B cell (primary cell): ENCODE measurements at regions not wholly inside any gene's neighbourhood (a gene's known extent, or its start where the extent isn't known, plus 50 kb on each side); places are given as distances from the start of the nearest gene placed in this dataset.

Experiments
- ATAC-seq: fragments of 200-7000 bp; cut with Tn5 transposase; one replicate; pipeline ENCODE4 v1.10.0; 2021; ENCODE audit warnings: low read depth, mild to moderate bottlenecking, moderate number of reproducible peaks, moderate library complexity
- CTCF ChIA-PET: fragments of 350-600 bp; sonication (Branson Sonifier 250); formaldehyde crosslinking; loops from one replicate; lab custom pipeline; 2021; ENCODE audit warnings: antibody characterized with exemption, inconsistent platforms; lab: Charles Lee
- POLR2A ChIA-PET: fragments of 350-600 bp; sonication (Branson Sonifier 250); formaldehyde crosslinking; loops from one replicate; lab custom pipeline; 2021; ENCODE audit warnings: antibody characterized with exemption; lab: Charles Lee
- DNase-seq: peaks from one replicate; pipeline ENCODE4 v3.0.0; 2013
- H2AFZ ChIP-seq: 2 replicates; pipeline ENCODE4 v1.6.1; 2012; ENCODE audit warnings: mild to moderate bottlenecking, low read depth, low read length; ENCODE audit not compliant: insufficient read depth, poor library complexity, severe bottlenecking
- H3K27ac ChIP-seq, 2 donors: 1 replicate in 1 of 2; 2 replicates in 1 of 2; pipeline ENCODE4 v1.5.1; 2012 to 2013; ENCODE audit warnings: low read length in 2 of 2, mild to moderate bottlenecking in 2 of 2, moderate library complexity in 1 of 2
- H3K27me3 ChIP-seq, 4 experiments: fragments of 200-600 bp in 1 of 4; sonication (generic) in 1 of 4; replicated peaks in 1 of 4; 1 replicate in 2 of 4; 2 replicates in 2 of 4; pipeline versions ENCODE4 v1.6.1 to v1.7.0; 2013 to 2016; ENCODE audit warnings: low read length in 3 of 4, mild to moderate bottlenecking in 2 of 4, mixed read lengths in 1 of 4, moderate library complexity in 1 of 4; ENCODE audit not compliant: insufficient read depth in 4 of 4, control insufficient read depth in 3 of 4; ENCODE audit errors: control extremely low read depth in 1 of 4
- H3K36me3 ChIP-seq, 2 experiments: replicated peaks in 1 of 2; 1 replicate in 1 of 2; 2 replicates in 1 of 2; pipeline versions ENCODE4 v1.6.1 to v1.7.1; 2013; ENCODE audit warnings: low read length in 1 of 2; ENCODE audit not compliant: insufficient read depth in 2 of 2, control insufficient read depth in 1 of 2; ENCODE audit errors: control extremely low read depth in 1 of 2, extremely low read depth in 1 of 2
- H3K4me1 ChIP-seq, 2 donors: fragments of 200-600 bp in 1 of 2; sonication (generic) in 1 of 2; 1 replicate in 1 of 2; 2 replicates in 1 of 2; pipeline versions ENCODE4 v1.5.1 to v1.6.1; 2013 to 2017; ENCODE audit warnings: low read length in 2 of 2; ENCODE audit not compliant: control insufficient read depth in 2 of 2, insufficient read depth in 2 of 2
- H3K4me2 ChIP-seq: replicated peaks from 2 replicates; pipeline ENCODE3; 2012; ENCODE audit warnings: mild to moderate bottlenecking, low read depth, low read length; ENCODE audit not compliant: poor library complexity, severe bottlenecking
- H3K4me3 ChIP-seq, 5 experiments: fragments of 200-600 bp in 1 of 5; sonication (generic) in 1 of 5; 1 replicate in 3 of 5; 2 replicates in 2 of 5; pipeline versions ENCODE4 v1.5.1 to v1.7.0; 2011 to 2016; ENCODE audit warnings: low read length in 4 of 5, mild to moderate bottlenecking in 4 of 5, low read depth in 2 of 5, control low read depth in 1 of 5, moderate library complexity in 1 of 5; ENCODE audit not compliant: insufficient read depth in 1 of 5; ENCODE audit errors: control extremely low read depth in 1 of 5, extremely low read depth in 1 of 5
- H3K79me2 ChIP-seq: fragments of 200-600 bp; sonication (generic); one replicate; pipeline ENCODE4 v1.6.0; 2016; ENCODE audit warnings: low read length; ENCODE audit not compliant: control insufficient read depth, insufficient read depth
- H3K9ac ChIP-seq: fragments of 200-600 bp; sonication (generic); 2 replicates; pipeline ENCODE4 v1.6.1; 2017; ENCODE audit warnings: mild to moderate bottlenecking, low read length, moderate library complexity
- H3K9me3 ChIP-seq, 3 donors: one replicate each; pipeline versions ENCODE4 v1.6.1 to v1.7.1; 2013; ENCODE audit warnings: low read length in 2 of 3; ENCODE audit not compliant: control insufficient read depth in 2 of 3, insufficient read depth in 1 of 3; ENCODE audit errors: control extremely low read depth in 1 of 3
- H4K20me1 ChIP-seq: 2 replicates; pipeline ENCODE4 v1.6.0; 2012; ENCODE audit warnings: mild to moderate bottlenecking, low read length; ENCODE audit not compliant: insufficient read depth, control insufficient read depth, poor library complexity, severe bottlenecking
- H3K27ac Mint-ChIP-seq: one replicate; pipeline ENCODE4 v1.8.0; 2021; ENCODE audit warnings: mixed read lengths
- H3K27me3 Mint-ChIP-seq: one replicate; pipeline ENCODE4 v1.8.0; 2021; ENCODE audit warnings: mixed read lengths
- H3K4me1 Mint-ChIP-seq: one replicate; pipeline ENCODE4 v1.8.0; 2021; ENCODE audit warnings: mixed read lengths
- H3K4me3 Mint-ChIP-seq: one replicate; pipeline ENCODE4 v1.8.0; 2021; ENCODE audit warnings: mixed read lengths
- H3K9me3 Mint-ChIP-seq: one replicate; pipeline ENCODE4 v1.8.0; 2022; ENCODE audit warnings: mixed read lengths; ENCODE audit not compliant: insufficient read depth
- CTCF ChIP-seq: fragments of 200-600 bp; IDR thresholded peaks from one replicate; pipeline ENCODE4 v1.8.0; 2022; ENCODE audit warnings: antibody characterized with exemption, mild to moderate bottlenecking
- EZH2 ChIP-seq: IDR thresholded peaks from 2 replicates; pipeline ENCODE4 v1.6.1; 2012; ENCODE audit warnings: borderline replicate concordance, low read depth, mild to moderate bottlenecking, moderate library complexity, low read length; ENCODE audit not compliant: insufficient read depth, poor library complexity, severe bottlenecking
- WGBS: methylation state at CpG from one replicate; pipeline ENCODE4 v1.1.5; 2013; ENCODE audit warnings: missing lambda C conversion rate; ENCODE audit not compliant: insufficient coverage; 5-methylcytosine and 5-hydroxymethylcytosine counted together
- intact Hi-C: fragments of 100-400 bp; cut with micrococcal nuclease; formaldehyde crosslinking; loops from one replicate; pipeline ENCODE4 v1.10.0; 2022

- Mint-ChIP-seq H3K27ac (no peak overlapping the region), H3K4me3 (no peak overlapping the region), H3K9me3 (no peaks in the 10 kb centered on the region), H3K4me1 (peaks cover 4% of the 10 kb centered on the region), H3K27me3 (no peaks in the 10 kb centered on the region)
- Histone ChIP-seq H3K4me2 (no peak overlapping the region), H3K36me3 (no peaks in the 10 kb centered on the region), H3K27me3 (no peaks in the 10 kb centered on the region), H4K20me1 (no peaks in the 10 kb centered on the region), H3K9ac (no peak overlapping the region), H3K4me1 (no peaks in the 10 kb centered on the region), H3K27ac (no peak overlapping the region), H2AFZ (no peak overlapping the region), H3K79me2 (no peaks in the 10 kb centered on the region), H3K4me3 (no peak overlapping the region), H3K9me3 (no peaks in the 10 kb centered on the region)
- ATAC-seq: no peak
- intact Hi-C loops: no loop called here
- no peak for TF ChIP-seq CTCF
- no peak for DNase-seq
- no CpG with 5 or more reads among the region's 4 CpGs for WGBS
- CTCF ChIA-PET: no interaction called here
- POLR2A ChIA-PET: no interaction called here
These were observed 255.1 kb downstream of the PTPRC start for GRCh38 chr1:198893763-198894444.

GRCh38 chr1:198901266-198901665 is 262.4 kb downstream of the PTPRC start:
- H3K9ac ChIP-seq: no peak overlapping the region
- TF ChIP-seq EZH2 (no peak), CTCF (no peak)
- no peaks in the 10 kb centered on the region for H3K4me1 ChIP-seq
- Mint-ChIP-seq H3K9me3 (no peaks in the 10 kb centered on the region), H3K27ac (no peak overlapping the region), H3K4me1 (peaks cover 12% of the 10 kb centered on the region), H3K4me3 (no peak overlapping the region), H3K27me3 (no peaks in the 10 kb centered on the region)
- H3K36me3 ChIP-seq: peaks cover 0 to 4% of the 10 kb centered on the region in 2 experiments
- no peak overlapping the region for H3K4me2 ChIP-seq
- ChIA-PET POLR2A (no interaction called here), CTCF (interaction anchor here (1.0 kb wide), 1 partner anchor 35 kb away, joined by 3 read pairs; no protein-coding TSS in a partner anchor)
- no peaks in the 10 kb centered on the region for H3K9me3 ChIP-seq
- WGBS: 86% methylated on average over 2 of the region's 3 CpGs
- intact Hi-C loops: no loop called here
- H3K4me3 ChIP-seq: no peak overlapping the region
- no peaks in the 10 kb centered on the region for H3K79me2 ChIP-seq
- H2AFZ ChIP-seq: no peak overlapping the region
- H3K27me3 ChIP-seq: no peaks in the 10 kb centered on the region
- H3K27ac ChIP-seq: no peak overlapping the region
- H4K20me1 ChIP-seq: no peaks in the 10 kb centered on the region
- DNase-seq (no peak), ATAC-seq (no peak)
